H1 (cell line): ENCODE measurements at regions not wholly inside any gene's neighbourhood (a gene's known extent, or its start where the extent isn't known, plus 50 kb on each side); places are given as distances from the start of the nearest gene placed in this dataset.

Experiments used
- CTCF ChIA-PET: fragments of 300-600 bp; sonication (Branson Sonifier 250); formaldehyde crosslinking; loops from one replicate; lab custom pipeline; 2021; ENCODE audit not compliant: partially characterized antibody; lab: Charles Lee
- POLR2A ChIA-PET: fragments of 300-600 bp; sonication (Branson Sonifier 250); formaldehyde crosslinking; loops from one replicate; lab custom pipeline; 2021; ENCODE audit warnings: inconsistent platforms; ENCODE audit not compliant: partially characterized antibody; lab: Charles Lee
- DNase-seq, 2 experiments: peaks; one replicate each; pipeline versions ENCODE4 v3.0.0 to v3.0.0-alpha.2; 2010 to 2022; ENCODE audit warnings: low spot score in 2 of 2, low read depth in 1 of 2, mixed read lengths in 1 of 2
- FAIRE-seq: peaks from 2 replicates; lab custom pipeline; 2011; peaks lifted over from hg19 to GRCh38; lab: Jason Lieb, UNC
- H2AFZ ChIP-seq: 2 replicates; pipeline ENCODE4 v1.8.1; 2012; ENCODE audit warnings: low read length, inconsistent platforms
- H2AK5ac ChIP-seq: 2 replicates; pipeline ENCODE4 v1.6.1; 2013; ENCODE audit warnings: low read depth, low read length
- H2BK120ac ChIP-seq: replicated peaks from 2 replicates; pipeline ENCODE3; 2013; ENCODE audit warnings: low read depth, low read length, inconsistent platforms
- H2BK12ac ChIP-seq: 2 replicates; pipeline ENCODE4 v1.6.1; 2013; ENCODE audit warnings: low read depth, low read length
- H2BK15ac ChIP-seq: 2 replicates; pipeline ENCODE4 v1.6.1; 2013; ENCODE audit warnings: low read length
- H2BK20ac ChIP-seq: 2 replicates; pipeline ENCODE4 v1.6.1; 2013; ENCODE audit warnings: low read length
- H2BK5ac ChIP-seq: 2 replicates; pipeline ENCODE4 v1.6.1; 2013; ENCODE audit warnings: low read depth, low read length
- H3K14ac ChIP-seq: 2 replicates; pipeline ENCODE4 v1.6.1; 2013; ENCODE audit warnings: inconsistent platforms; ENCODE audit not compliant: insufficient read length
- H3K18ac ChIP-seq: 2 replicates; pipeline ENCODE4 v1.6.1; 2013; ENCODE audit warnings: low read length; ENCODE audit errors: extremely low read depth
- H3K23ac ChIP-seq: 2 replicates; pipeline ENCODE4 v1.6.1; 2013; ENCODE audit warnings: inconsistent platforms; ENCODE audit not compliant: insufficient read length
- H3K23me2 ChIP-seq: 2 replicates; pipeline ENCODE4 v1.6.1; 2013; ENCODE audit warnings: low read depth, low read length
- H3K27ac ChIP-seq: 2 replicates; pipeline ENCODE4 v1.6.1; 2011; ENCODE audit warnings: low read depth, low read length, inconsistent platforms
- H3K27me3 ChIP-seq, 4 experiments: replicated peaks in 1 of 4; 1 replicate in 1 of 4; 2 replicates in 3 of 4; pipeline versions ENCODE4 v1.6.1 to v1.8.1; 2011 to 2013; ENCODE audit warnings: low read length in 3 of 4, mild to moderate bottlenecking in 3 of 4, inconsistent platforms in 2 of 4, mixed read lengths in 2 of 4, moderate library complexity in 1 of 4; ENCODE audit not compliant: control insufficient read depth in 3 of 4, insufficient read depth in 3 of 4; ENCODE audit errors: extremely low read depth in 1 of 4
- H3K36me3 ChIP-seq, 4 experiments: 2 replicates each; pipeline versions ENCODE4 v1.6.1 to v1.8.1; 2011 to 2013; ENCODE audit warnings: mild to moderate bottlenecking in 4 of 4, low read length in 3 of 4, moderate library complexity in 2 of 4, control low read depth in 1 of 4, inconsistent platforms in 1 of 4; ENCODE audit not compliant: insufficient read depth in 4 of 4, control insufficient read depth in 2 of 4
- H3K4ac ChIP-seq: replicated peaks from 2 replicates; pipeline ENCODE3; 2013; ENCODE audit warnings: low read length, low read depth, mixed read lengths, inconsistent platforms; ENCODE audit not compliant: insufficient read length
- H3K4me1 ChIP-seq, 4 experiments: replicated peaks in 1 of 4; 1 replicate in 1 of 4; 2 replicates in 3 of 4; pipeline versions ENCODE4 v1.6.1 to v1.8.1; 2011 to 2013; ENCODE audit warnings: low read length in 3 of 4, inconsistent platforms in 2 of 4, mixed read lengths in 1 of 4; ENCODE audit not compliant: insufficient read depth in 4 of 4, control insufficient read depth in 3 of 4
- H3K4me2 ChIP-seq, 2 experiments: 2 replicates each; pipeline versions ENCODE4 v1.6.1 to v1.8.1; 2011 to 2013; ENCODE audit warnings: low read depth in 2 of 2, low read length in 2 of 2, control low read depth in 1 of 2, inconsistent platforms in 1 of 2, mild to moderate bottlenecking in 1 of 2; ENCODE audit not compliant: insufficient read depth in 1 of 2
- H3K4me3 ChIP-seq, 4 experiments: fragments of 200-600, 300-600 bp in 1 of 4; sonication (generic), shearing (Covaris generic), sonication (Bioruptor Twin) in 1 of 4; 2 replicates each; pipeline versions ENCODE4 v1.5.1 to v1.8.1; 2011 to 2016; ENCODE audit warnings: low read length in 4 of 4, low read depth in 3 of 4, control low read depth in 2 of 4, inconsistent platforms in 2 of 4, mild to moderate bottlenecking in 2 of 4, mixed read lengths in 1 of 4, moderate library complexity in 1 of 4; ENCODE audit not compliant: insufficient read depth in 2 of 4; ENCODE audit errors: extremely low read depth in 1 of 4
- H3K56ac ChIP-seq: replicated peaks from 2 replicates; pipeline ENCODE3; 2013; ENCODE audit warnings: low read depth, mild to moderate bottlenecking, mixed read lengths, low read length, inconsistent platforms; ENCODE audit not compliant: insufficient read length
- H3K79me1 ChIP-seq: 2 replicates; pipeline ENCODE4 v1.6.1; 2013; ENCODE audit warnings: low read depth, low read length, control low read depth
- H3K79me2 ChIP-seq, 2 experiments: 2 replicates each; pipeline versions ENCODE4 v1.6.1 to v1.8.1; 2012 to 2013; ENCODE audit warnings: low read length in 2 of 2, mild to moderate bottlenecking in 2 of 2, inconsistent platforms in 1 of 2; ENCODE audit not compliant: insufficient read depth in 2 of 2, control insufficient read depth in 1 of 2
- H3K9ac ChIP-seq, 4 experiments: replicated peaks in 1 of 4; 1 replicate in 1 of 4; 2 replicates in 3 of 4; pipeline versions ENCODE4 v1.6.1 to v1.8.1; 2011 to 2013; ENCODE audit warnings: low read depth in 3 of 4, low read length in 3 of 4, control low read depth in 2 of 4, mild to moderate bottlenecking in 2 of 4, moderate library complexity in 2 of 4, inconsistent platforms in 1 of 4; ENCODE audit errors: extremely low read depth in 1 of 4
- H3K9me3 ChIP-seq, 2 experiments: 2 replicates each; pipeline versions ENCODE4 v1.6.1 to v1.8.1; 2012 to 2013; ENCODE audit warnings: mild to moderate bottlenecking in 2 of 2, moderate library complexity in 2 of 2, control low read depth in 1 of 2, inconsistent platforms in 1 of 2, low read depth in 1 of 2, low read length in 1 of 2, mixed read lengths in 1 of 2; ENCODE audit not compliant: insufficient read depth in 2 of 2
- H4K20me1 ChIP-seq, 2 experiments: replicated peaks in 1 of 2; 2 replicates each; pipeline versions ENCODE3 to v1.8.1; 2011 to 2013; ENCODE audit warnings: inconsistent platforms in 2 of 2, low read length in 2 of 2, mild to moderate bottlenecking in 1 of 2; ENCODE audit not compliant: insufficient read depth in 2 of 2, control insufficient read depth in 1 of 2
- H4K5ac ChIP-seq: 2 replicates; pipeline ENCODE4 v1.6.1; 2013; ENCODE audit warnings: low read length, low read depth, mixed read lengths, inconsistent platforms; ENCODE audit not compliant: insufficient read length
- H4K8ac ChIP-seq: 2 replicates; pipeline ENCODE4 v1.8.0; 2013; ENCODE audit warnings: mild to moderate bottlenecking, moderate library complexity, low read length, inconsistent platforms; ENCODE audit not compliant: insufficient read depth; ENCODE audit errors: extremely low read depth
- H4K91ac ChIP-seq: replicated peaks from 2 replicates; pipeline ENCODE3; 2013; ENCODE audit warnings: low read length, mixed read lengths, inconsistent platforms; ENCODE audit not compliant: insufficient read length
- ATF3 ChIP-seq: IDR thresholded peaks from 2 replicates; pipeline ENCODE4 v1.6.1; 2011; ENCODE audit warnings: low read depth, mild to moderate bottlenecking, low read length; ENCODE audit not compliant: insufficient read depth
- CBX5 ChIP-seq: fragments of 300-800, 300-1000 bp; sonication (generic); IDR thresholded peaks from 2 replicates; pipeline ENCODE4 v1.7.1; 2016; ENCODE audit warnings: antibody characterized with exemption, low read length, low read depth
- CTBP2 ChIP-seq: IDR thresholded peaks from 2 replicates; pipeline ENCODE4 v1.7.0; 2011; ENCODE audit warnings: borderline replicate concordance, mild to moderate bottlenecking, moderate library complexity, mixed read lengths, low read length; ENCODE audit not compliant: insufficient read depth, insufficient read length
- EGR1 ChIP-seq: IDR thresholded peaks from 2 replicates; pipeline ENCODE4 v1.6.1; 2011; ENCODE audit warnings: low read depth, low read length, borderline replicate concordance
- GABPA ChIP-seq: IDR thresholded peaks from 2 replicates; pipeline ENCODE4 v1.6.1; 2011; ENCODE audit warnings: mild to moderate bottlenecking, low read length, moderate library complexity, borderline replicate concordance; ENCODE audit not compliant: insufficient read depth
- POU5F1 ChIP-seq: IDR thresholded peaks from 2 replicates; pipeline ENCODE4 v1.6.1; 2011; ENCODE audit warnings: low read depth, mild to moderate bottlenecking, low read length, moderate library complexity
- RNF2 ChIP-seq: fragments of 200-900, 300-1000 bp; sonication (generic); IDR thresholded peaks from 2 replicates; pipeline ENCODE4 v1.7.1; 2016; ENCODE audit warnings: borderline replicate concordance, low read depth, mild to moderate bottlenecking, antibody characterized with exemption, low read length; ENCODE audit not compliant: poor library complexity, severe bottlenecking; ENCODE audit errors: missing control alignments
- SIN3A ChIP-seq, 2 experiments: IDR thresholded peaks in 1 of 2; conservative IDR thresholded peaks in 1 of 2; 2 replicates each; pipeline ENCODE4 v1.6.1; 2011 to 2012; ENCODE audit warnings: low read length in 2 of 2, improper control_type of control experiment in 1 of 2, low read depth in 1 of 2, mild to moderate bottlenecking in 1 of 2
- SRF ChIP-seq: IDR thresholded peaks from 2 replicates; pipeline ENCODE4 v1.6.1; 2011; ENCODE audit warnings: mild to moderate bottlenecking, low read depth, low read length, moderate library complexity
- TAF1 ChIP-seq: IDR thresholded peaks from 2 replicates; pipeline ENCODE4 v1.6.1; 2011; ENCODE audit warnings: mild to moderate bottlenecking, low read depth, low read length
- TCF12 ChIP-seq: IDR thresholded peaks from 2 replicates; pipeline ENCODE4 v1.6.1; 2011; ENCODE audit warnings: low read depth, mild to moderate bottlenecking, low read length
- USF2 ChIP-seq: IDR thresholded peaks from 2 replicates; pipeline ENCODE4 v1.6.1; 2011; ENCODE audit warnings: low read length, improper control_type of control experiment
- WGBS, 2 experiments: shearing (Covaris generic) in 1 of 2; methylation state at CpG; one replicate each; pipeline versions ENCODE4 v1.1.6 to v1.1.7; 2013 to 2015; ENCODE audit warnings: low lambda C conversion rate in 2 of 2, mixed read lengths in 2 of 2, inconsistent platforms in 1 of 2, low coverage in 1 of 2, missing lambda C conversion rate in 1 of 2; ENCODE audit not compliant: insufficient replicate concordance in 2 of 2, insufficient coverage in 1 of 2, insufficient read length in 1 of 2; ENCODE audit errors: extremely low coverage in 1 of 2, missing lambda C conversion rate in 1 of 2; 5-methylcytosine and 5-hydroxymethylcytosine counted together

GRCh38 chr12:20126601-20127000 lies 241.7 kb upstream of the PDE3A start:
- CTCF ChIA-PET, result interaction anchor here (0.6 kb wide), 3 partner anchors 32 to 86 kb away, joined by 3 to 4 read pairs (median 3); no protein-coding TSS in a partner anchor
- Histone ChIP-seq H2BK15ac (no peak overlapping the region), H2BK20ac (no peak overlapping the region), H3K4me2 (no peak overlapping the region), H2BK12ac (no peak overlapping the region), H4K91ac (no peak overlapping the region), H3K4me1 (no peaks in the 10 kb centered on the region), H3K4me3 (no peak overlapping the region), H3K27ac (no peak overlapping the region), H3K23me2 (no peaks in the 10 kb centered on the region), H2AFZ (no peak overlapping the region), H3K27me3 (no peaks in the 10 kb centered on the region), H4K5ac (no peak overlapping the region), H3K79me2 (no peaks in the 10 kb centered on the region), H3K79me1 (no peaks in the 10 kb centered on the region), H3K9me3 (no peaks in the 10 kb centered on the region), H2AK5ac (no peak overlapping the region), H4K8ac (no peak overlapping the region), H3K23ac (no peak overlapping the region), H3K14ac (no peak overlapping the region), H4K20me1 (no peaks in the 10 kb centered on the region), H3K18ac (no peak overlapping the region), H3K36me3 (no peaks in the 10 kb centered on the region), H3K9ac (no peak overlapping the region), H2BK5ac (no peak overlapping the region), H3K4ac (no peak overlapping the region), H2BK120ac (no peak overlapping the region), H3K56ac (no peak overlapping the region)
- FAIRE-seq (no peak), DNase-seq (no peak)
- POLR2A ChIA-PET, result no interaction called here
- WGBS, 2 experiments, result 94% methylated on average over 4 of the region's 4 CpGs; no CpG with 5 or more reads in 1 of the 2 experiments
- TF ChIP-seq TAF1 (no peak), ATF3 (no peak), CTBP2 (no peak), TCF12 (no peak), RNF2 (no peak), SRF (no peak), USF2 (no peak), CBX5 (no peak), EGR1 (no peak), POU5F1 (no peak), SIN3A (conservative IDR thresholded peaks at IDR 0.05 in 1 of 2, IDR thresholded peaks at IDR 0.05 in 1 of 2; ENCODE audit: low read depth in 1 of 2, low read length in 2 of 2) (no peak), GABPA (no peak)
